NCI-H1092 treated with DMSO at 0.1 percent for 48 hours (cell line): ENCODE measurements at regions not wholly inside any gene's neighbourhood (a gene's known extent, or its start where the extent isn't known, plus 50 kb on each side); places are given as distances from the start of the nearest gene placed in this dataset.
"Not testable (repeated sequence)": the region's sequence is repeated elsewhere in the genome, so short reads cannot be mapped to it uniquely, and the experiment has no call there.

Experiments used
- DNase-seq: peaks from one replicate; lab custom pipeline; 2025; lab: John Stamatoyannopoulos, UW

- not testable (repeated sequence) for DNase-seq
Observed at GRCh38 chr5:12573916-12574297, 669.7 kb upstream of the CTNND2 start.

- no peak for DNase-seq
Observed at GRCh38 chr5:12570688-12571087, 666.4 kb upstream of the CTNND2 start.

GRCh38 chr5:12566441-12566840 lies 662.2 kb upstream of the CTNND2 start:
- no peak for DNase-seq

- DNase-seq, result no peak
Observed at GRCh38 chr5:12557012-12557411, 652.8 kb upstream of the CTNND2 start.

- no peak for DNase-seq
Observed at GRCh38 chr5:12526113-12526512, 621.9 kb upstream of the CTNND2 start.

GRCh38 chr5:12522116-12522515 lies 617.9 kb upstream of the CTNND2 start:
- no peak for DNase-seq

GRCh38 chr5:12504983-12505382 lies 600.7 kb upstream of the CTNND2 start:
- DNase-seq, result not testable (repeated sequence)

GRCh38 chr5:12488161-12488560 lies 583.9 kb upstream of the CTNND2 start:
- DNase-seq, result no peak

- DNase-seq, result no peak
Observed at GRCh38 chr5:12480487-12480886, 576.2 kb upstream of the CTNND2 start.

GRCh38 chr5:12477554-12477953 lies 573.3 kb upstream of the CTNND2 start:
- no peak for DNase-seq

GRCh38 chr5:12467799-12468198 lies 563.6 kb upstream of the CTNND2 start:
- DNase-seq, result no peak

- DNase-seq, result no peak
Observed at GRCh38 chr5:12460493-12461261, 556.4 kb upstream of the CTNND2 start.

GRCh38 chr5:12459326-12459725 lies 555.1 kb upstream of the CTNND2 start:
- DNase-seq, result no peak

- no peak for DNase-seq
Observed at GRCh38 chr5:12419075-12419474, 514.8 kb upstream of the CTNND2 start.

- no peak for DNase-seq
Observed at GRCh38 chr5:12413585-12413984, 509.3 kb upstream of the CTNND2 start.

- no peak for DNase-seq
Observed at GRCh38 chr5:12413075-12413474, 508.8 kb upstream of the CTNND2 start.

GRCh38 chr5:12399868-12400267 lies 495.6 kb upstream of the CTNND2 start:
- DNase-seq, result no peak

- no peak for DNase-seq
Observed at GRCh38 chr5:12392246-12392645, 488.0 kb upstream of the CTNND2 start.

GRCh38 chr5:12385095-12385494 lies 480.8 kb upstream of the CTNND2 start:
- DNase-seq, result no peak

- DNase-seq, result no peak
Observed at GRCh38 chr5:12384005-12384404, 479.8 kb upstream of the CTNND2 start.

- no peak for DNase-seq
Observed at GRCh38 chr5:12367973-12368372, 463.7 kb upstream of the CTNND2 start.

GRCh38 chr5:12360218-12360617 lies 456.0 kb upstream of the CTNND2 start:
- DNase-seq, result no peak

GRCh38 chr5:12358371-12359090 lies 454.3 kb upstream of the CTNND2 start:
- no peak for DNase-seq

- DNase-seq, result no peak
Observed at GRCh38 chr5:12357626-12358025, 453.4 kb upstream of the CTNND2 start.
